ENCODE measurements at regions not wholly inside any gene's neighbourhood (a gene's known extent, or its start where the extent isn't known, plus 50 kb on each side); places are given as distances from the start of the nearest gene placed in this dataset.
"Not testable (repeated sequence)": the region's sequence is repeated elsewhere in the genome, so short reads cannot be mapped to it uniquely, and the experiment has no call there.

DNA sequence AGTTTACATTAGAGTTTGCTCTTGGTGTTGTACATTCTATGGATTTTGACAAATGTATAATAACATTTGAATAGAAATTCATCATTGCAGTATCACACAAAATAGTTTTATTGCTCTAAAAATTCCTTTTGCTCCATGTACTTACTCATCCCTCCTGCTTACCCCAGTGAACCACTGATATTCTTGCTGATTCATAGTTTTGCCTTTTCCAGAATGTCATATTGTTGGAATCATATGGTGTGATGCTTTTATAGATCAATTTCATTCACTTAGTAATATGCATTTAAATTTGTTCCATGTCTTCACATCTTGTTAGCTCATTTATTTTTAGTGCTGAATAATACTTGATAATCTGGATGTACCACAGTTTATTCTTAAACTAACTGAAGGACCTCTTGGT, 1593.2 kb downstream of the C4orf33 start:
- TF ChIP-seq POLR2A (IDR thresholded peaks at IDR 0.05; ENCODE audit: low read depth, low read length): no peak
- FAIRE-seq: no peak

DNA sequence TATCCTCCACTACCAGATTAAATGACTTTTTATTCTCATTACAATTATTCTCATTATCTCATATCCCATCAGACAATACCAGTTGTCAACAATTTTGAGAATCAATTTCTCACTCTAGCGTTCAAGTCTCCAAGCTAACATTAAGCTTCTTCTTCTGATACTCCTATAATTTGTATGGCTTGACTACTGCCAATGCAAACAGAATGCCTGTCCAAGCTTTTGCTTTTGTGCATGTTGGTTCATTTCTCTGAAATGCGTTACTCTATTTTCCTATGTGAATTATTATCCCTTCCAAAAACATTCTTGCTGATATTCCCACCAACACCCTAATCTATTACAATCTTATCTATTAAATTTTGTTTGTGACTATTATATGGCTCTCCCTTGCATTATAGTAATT, 1602.3 kb downstream of the C4orf33 start:
- FAIRE-seq (no peak), DNase-seq (ENCODE audit: insufficient read length, low spot score) (no peak)
- TF ChIP-seq POLR2A (IDR thresholded peaks at IDR 0.05; ENCODE audit: low read depth, low read length): no peak

More for the DNA sequence above, 1593.2 kb downstream of the C4orf33 start:
- DNase-seq (ENCODE audit: insufficient read length, low spot score): no peak

DNA sequence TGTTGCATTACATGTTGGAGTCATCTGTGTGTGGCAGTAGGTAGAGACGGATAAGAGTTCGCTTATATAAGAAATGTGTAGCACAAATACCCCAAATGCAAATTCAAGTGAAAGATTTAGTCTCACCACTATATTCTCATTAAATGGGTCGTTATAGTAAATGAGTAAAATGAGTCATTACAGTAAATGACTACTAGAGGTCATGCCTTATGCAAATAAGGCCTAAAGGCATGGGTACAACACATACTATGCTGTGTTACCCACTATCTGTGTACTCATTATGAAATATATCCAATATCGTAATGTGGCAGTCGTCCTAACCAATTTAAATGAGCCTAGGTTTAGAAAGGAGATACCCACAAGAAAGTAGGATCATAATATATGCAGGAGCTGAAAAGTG, 1603.1 kb downstream of the C4orf33 start:
- no peak for DNase-seq (ENCODE audit: insufficient read length, low spot score)
- no peak for FAIRE-seq
- TF ChIP-seq POLR2A (IDR thresholded peaks at IDR 0.05; ENCODE audit: low read depth, low read length): no peak

DNA sequence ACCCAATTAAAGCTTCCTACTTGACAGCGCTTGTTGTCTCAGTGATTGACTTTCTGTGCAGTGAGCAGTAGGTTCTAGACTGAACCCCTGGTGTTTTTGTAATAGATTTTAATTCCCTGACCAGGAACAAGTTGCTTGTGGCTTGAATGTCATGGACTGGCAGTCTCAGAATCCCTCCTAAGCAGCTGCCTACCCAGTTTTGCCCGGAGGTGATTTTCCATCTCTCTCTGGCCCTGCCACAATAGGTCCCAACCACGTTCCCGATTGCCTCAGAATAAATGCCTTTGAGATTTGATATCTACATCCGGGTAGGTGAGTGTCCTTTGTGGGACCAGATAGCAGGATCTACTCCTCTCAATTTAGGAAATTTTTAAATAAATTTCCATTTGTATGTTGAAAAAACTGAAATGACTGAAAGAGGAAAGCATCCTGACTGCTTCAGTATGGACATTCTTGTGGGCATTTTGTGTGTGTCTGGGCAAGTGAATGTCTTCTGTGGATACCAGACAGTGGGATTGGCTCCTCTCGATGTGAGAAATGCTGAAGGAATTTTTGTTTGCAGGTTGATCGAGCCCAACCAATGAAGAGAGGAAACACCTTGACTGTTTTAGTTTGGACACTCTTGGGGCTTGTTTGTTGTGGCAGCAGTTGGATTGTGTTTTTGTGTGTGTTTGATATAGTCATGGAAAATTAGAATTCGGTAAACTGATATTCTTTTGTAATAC, 1607.4 kb downstream of the C4orf33 start:
- DNase-seq (ENCODE audit: insufficient read length, low spot score) (no peak), FAIRE-seq (no peak)
- TF ChIP-seq POLR2A (IDR thresholded peaks at IDR 0.05; ENCODE audit: low read depth, low read length): no peak

DNA sequence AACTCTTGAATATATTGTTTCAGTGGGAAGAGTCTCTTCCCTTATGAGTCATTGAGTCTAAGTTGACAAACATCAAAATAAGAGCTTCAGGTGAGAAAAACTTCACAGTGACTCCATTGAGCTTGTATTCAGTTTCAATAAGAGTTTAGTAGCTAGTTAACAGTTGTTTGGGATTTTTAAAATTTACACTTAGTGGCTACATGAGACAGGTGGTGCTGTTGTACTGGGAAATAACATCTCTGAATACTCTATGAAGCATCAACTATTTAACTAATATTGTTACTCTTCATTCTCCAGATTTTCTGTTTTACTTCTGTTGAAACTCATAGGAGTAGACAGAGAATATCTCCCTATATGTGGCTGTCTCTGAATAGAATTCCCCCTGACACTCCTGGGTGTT, 1609.1 kb downstream of the C4orf33 start:
- no peak for TF ChIP-seq POLR2A (IDR thresholded peaks at IDR 0.05; ENCODE audit: low read depth, low read length)
- DNase-seq (ENCODE audit: insufficient read length, low spot score) (no peak), FAIRE-seq (no peak)

DNA sequence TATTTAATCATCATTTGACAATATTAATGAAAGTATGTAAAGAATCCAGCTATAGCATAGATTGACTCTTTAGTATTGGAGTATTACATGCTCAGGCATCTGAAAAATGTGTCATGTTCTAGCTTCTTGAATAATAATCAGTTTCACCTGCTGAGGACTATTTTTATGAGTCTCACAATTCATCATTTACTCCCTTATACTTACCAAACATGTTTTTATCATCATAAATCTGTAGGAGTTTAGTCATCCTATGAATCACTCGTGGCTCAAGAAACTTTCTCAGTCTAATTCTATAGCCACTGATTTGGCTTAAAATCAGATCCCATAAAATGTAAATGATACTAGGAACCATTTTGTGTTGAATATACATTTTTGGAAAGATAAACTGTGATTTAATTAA, 1616.1 kb downstream of the C4orf33 start:
- DNase-seq (ENCODE audit: insufficient read length, low spot score) (no peak), FAIRE-seq (no peak)
- no peak for TF ChIP-seq POLR2A (IDR thresholded peaks at IDR 0.05; ENCODE audit: low read depth, low read length)

DNA sequence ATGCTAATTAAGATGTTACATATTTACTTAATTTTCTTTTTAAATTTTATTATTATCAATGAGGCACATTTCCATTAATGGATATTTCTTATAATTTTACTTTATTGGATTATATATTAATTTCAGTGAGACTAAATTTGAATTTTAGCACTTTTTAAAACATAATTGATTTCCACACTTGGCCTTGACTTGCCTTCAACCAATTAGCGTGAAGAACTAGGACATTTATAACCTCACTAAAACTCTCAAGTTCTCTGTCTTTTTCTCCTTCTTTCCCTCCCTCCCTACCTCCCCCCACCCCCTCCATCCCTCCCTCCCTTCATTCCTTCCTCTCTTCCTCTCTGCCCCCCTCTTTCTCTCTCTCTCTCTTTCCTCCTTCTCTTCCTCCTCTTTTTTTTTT, 1618.1 kb downstream of the C4orf33 start:
- DNase-seq (ENCODE audit: insufficient read length, low spot score) (no peak), FAIRE-seq (no peak)
- no peak for TF ChIP-seq POLR2A (IDR thresholded peaks at IDR 0.05; ENCODE audit: low read depth, low read length)

DNA sequence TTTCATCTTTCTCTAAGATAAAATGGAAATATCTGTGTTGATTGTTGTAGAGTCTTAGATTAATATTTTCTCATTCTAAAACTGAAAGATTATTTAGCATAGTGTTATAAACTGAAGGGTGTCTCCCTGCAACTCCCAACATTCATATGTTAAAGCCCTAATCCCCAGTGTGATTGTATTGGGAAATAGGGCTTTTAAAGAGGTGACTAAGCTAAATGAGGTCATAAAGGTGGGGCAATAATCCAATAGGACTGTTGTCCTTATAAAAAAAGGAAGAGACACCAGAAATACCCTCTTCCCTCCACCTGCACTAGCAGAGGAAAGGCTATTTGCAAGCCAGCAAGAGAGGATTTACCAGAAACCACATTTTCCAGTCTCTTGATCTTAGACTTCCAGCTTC, 1626.4 kb downstream of the C4orf33 start:
- FAIRE-seq: no peak
- DNase-seq (ENCODE audit: insufficient read length, low spot score): no peak
- TF ChIP-seq POLR2A (IDR thresholded peaks at IDR 0.05; ENCODE audit: low read depth, low read length): no peak

DNA sequence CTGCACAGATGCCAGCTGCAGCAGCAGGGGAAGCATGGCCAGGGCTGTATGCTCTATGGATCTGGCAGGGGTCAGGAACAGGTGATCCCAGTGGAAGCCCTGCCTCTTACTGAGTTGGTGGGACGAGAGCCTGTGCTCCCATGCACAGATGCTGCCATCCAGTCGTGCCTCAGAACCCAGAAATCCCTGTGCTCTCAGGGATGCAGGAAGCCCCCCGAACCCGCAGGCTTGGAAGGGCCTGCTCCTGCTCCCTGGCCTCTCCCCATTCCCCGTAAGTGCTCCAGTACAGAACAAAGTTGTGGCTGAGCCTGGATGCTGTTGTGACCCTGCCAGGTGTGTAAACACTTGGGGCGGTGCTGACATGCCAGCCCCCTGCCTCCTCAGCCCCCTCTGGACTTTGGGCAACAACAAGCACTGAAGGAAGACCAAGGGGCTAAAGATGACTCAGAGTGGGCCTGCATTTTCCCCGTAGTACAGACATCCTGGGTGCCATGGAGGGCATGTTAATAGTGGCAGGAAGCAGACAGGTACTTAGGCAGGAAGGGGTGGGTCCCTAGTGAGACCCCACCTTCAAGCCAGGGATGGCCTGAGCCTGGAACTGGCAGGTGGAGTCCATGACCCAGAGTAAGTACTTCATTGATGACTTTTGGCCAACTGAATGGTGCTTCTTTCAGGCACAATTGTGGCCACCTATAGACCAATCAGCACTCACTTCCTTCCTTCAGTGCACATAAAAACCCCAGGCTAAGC, 1640.7 kb downstream of the C4orf33 start:
- FAIRE-seq: no peak
- no peak for TF ChIP-seq POLR2A (IDR thresholded peaks at IDR 0.05; ENCODE audit: low read depth, low read length)
- no peak for DNase-seq (ENCODE audit: insufficient read length, low spot score)

DNA sequence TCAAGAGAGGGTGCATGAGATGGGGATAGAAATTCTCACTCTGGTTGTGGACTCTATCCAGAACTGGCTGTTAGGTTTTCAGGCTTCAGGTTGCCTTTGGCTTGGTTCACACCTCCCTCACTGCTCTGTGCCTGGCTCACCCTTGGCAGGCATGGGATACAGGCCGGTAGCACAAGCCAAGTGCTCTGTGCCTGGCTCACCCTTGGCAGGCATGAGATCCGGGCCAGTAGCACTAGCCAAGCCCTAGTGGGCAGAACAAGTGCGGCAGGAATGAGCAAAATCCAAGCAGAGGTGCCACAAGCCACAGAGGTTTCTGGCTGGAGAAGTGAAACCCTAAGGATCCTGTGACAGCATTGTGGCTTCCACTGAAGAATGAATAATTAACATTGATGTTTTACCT, 1642.3 kb downstream of the C4orf33 start:
- TF ChIP-seq POLR2A (IDR thresholded peaks at IDR 0.05; ENCODE audit: low read depth, low read length): no peak
- DNase-seq (ENCODE audit: insufficient read length, low spot score) (no peak), FAIRE-seq (no peak)

DNA sequence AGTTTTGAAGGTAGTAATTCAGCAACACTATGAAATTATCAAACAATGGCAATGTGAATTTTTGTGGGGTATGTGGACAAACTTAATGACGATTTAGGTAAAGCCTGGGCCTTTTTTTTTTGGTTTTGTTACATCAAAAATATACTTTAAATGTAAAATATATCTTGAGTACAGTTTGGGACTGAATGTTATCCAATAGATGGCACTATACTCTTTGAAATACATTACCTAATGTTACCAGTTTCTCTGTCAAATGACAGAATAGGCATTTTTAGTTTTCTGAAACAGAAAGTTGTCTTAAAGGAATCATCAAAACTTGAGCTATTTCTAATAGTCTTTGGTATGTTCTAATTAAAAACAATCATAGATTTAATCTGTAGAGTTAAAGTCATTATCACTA, 1651.9 kb downstream of the C4orf33 start:
- FAIRE-seq: no peak
- DNase-seq (ENCODE audit: insufficient read length, low spot score): no peak
- no peak for TF ChIP-seq POLR2A (IDR thresholded peaks at IDR 0.05; ENCODE audit: low read depth, low read length)

DNA sequence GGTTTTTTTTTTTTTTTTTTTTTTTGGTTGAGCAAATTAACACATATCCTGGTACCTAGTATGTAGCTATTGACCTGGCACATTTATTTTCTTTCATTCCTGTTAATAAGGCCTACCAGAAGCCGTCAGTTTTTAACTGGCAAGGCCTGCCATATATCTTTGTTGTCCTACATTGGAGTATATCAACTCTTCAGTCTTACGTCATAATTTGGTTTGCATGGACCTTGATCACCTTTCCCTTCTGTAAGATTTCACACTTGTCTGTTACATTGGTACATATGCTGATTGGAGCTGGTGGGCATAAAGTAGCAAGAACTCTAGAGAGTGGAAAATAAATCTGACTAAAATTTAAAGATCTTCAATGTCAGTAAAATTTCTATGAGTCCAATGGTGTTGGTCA, 1658.0 kb downstream of the C4orf33 start:
- no peak for TF ChIP-seq POLR2A (IDR thresholded peaks at IDR 0.05; ENCODE audit: low read depth, low read length)
- FAIRE-seq (no peak), DNase-seq (ENCODE audit: insufficient read length, low spot score) (no peak)

DNA sequence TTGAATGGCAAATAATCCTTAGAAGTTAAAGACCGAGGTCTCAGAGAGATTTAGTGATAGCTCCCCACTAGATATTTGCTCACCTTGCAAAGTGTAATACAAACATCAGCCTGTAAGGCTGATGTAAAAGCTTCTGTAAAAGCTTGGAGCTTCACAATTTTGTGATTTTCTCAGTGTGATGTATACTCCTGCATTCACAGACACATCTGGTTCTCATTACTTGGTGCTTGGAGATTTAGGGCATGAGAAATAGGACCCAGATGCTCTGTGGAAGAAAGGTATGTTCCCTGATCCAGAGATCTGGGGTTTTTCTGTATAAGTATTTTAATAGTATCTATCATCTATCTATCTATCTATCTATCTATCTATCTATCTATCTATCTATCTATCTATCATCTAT, 1664.3 kb downstream of the C4orf33 start:
- no peak for FAIRE-seq
- TF ChIP-seq POLR2A (IDR thresholded peaks at IDR 0.05; ENCODE audit: low read depth, low read length): no peak

DNA sequence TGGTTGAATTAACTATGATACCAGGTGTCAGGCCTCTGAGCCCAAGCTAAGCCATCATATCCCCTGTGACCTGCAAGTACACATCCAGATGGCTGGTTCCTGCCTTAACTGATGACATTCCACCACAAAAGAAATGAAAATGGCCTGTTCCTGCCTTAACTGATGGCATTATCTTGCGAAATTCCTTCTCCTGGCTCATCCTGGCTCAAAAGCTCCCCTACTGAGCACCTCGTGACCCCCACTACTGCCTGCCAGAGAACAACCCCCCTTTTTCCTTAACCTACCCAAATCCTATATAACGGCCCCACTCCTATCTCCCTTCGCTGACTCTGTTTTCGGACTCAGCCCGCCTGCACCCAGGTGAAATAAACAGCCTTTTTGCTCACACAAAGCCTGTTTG, 1671.4 kb downstream of the C4orf33 start:
- not testable (repeated sequence) for DNase-seq (ENCODE audit: insufficient read length, low spot score); FAIRE-seq

More for the DNA sequence above, 1664.3 kb downstream of the C4orf33 start:
- DNase-seq (ENCODE audit: insufficient read length, low spot score): no peak

DNA sequence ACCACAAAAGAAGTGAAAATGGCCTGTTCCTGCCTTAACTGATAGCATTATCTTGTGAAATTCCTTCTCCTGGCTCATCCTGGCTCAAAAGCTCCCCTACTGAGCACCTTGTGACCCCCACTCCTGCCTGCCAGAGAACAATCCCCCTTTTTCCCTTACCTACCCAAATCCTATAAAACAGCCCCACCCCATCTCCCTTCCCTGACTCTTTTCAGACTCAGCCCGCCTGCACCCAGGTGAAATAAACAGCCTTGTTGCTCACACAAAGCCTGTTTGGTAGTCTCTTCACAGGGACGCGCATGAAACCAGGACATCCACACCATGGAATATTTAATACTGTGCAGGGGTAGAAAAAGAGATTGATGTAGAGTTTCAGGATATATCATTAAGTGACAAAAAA, 1677.0 kb downstream of the C4orf33 start:
- not testable (repeated sequence) for DNase-seq (ENCODE audit: insufficient read length, low spot score)

More for the DNA sequence above, 1677.0 kb downstream of the C4orf33 start:
- FAIRE-seq: not testable (repeated sequence)
